H4 (cell line): ENCODE measurements at regions not wholly inside any gene's neighbourhood (a gene's known extent, or its start where the extent isn't known, plus 50 kb on each side); places are given as distances from the start of the nearest gene placed in this dataset.
"Not testable (repeated sequence)": the region's sequence is repeated elsewhere in the genome, so short reads cannot be mapped to it uniquely, and the experiment has no call there.

Source experiments
- DNase-seq: peaks from one replicate; pipeline ENCODE4 v3.0.0-alpha.2; 2015; ENCODE audit warnings: low spot score

- DNase-seq, result no peak
Measured at GRCh38 chr6:121639021-121639420, 203.6 kb downstream of the GJA1 start.

- DNase-seq, result no peak
Measured at GRCh38 chr6:121641158-121641557, 205.7 kb downstream of the GJA1 start.

GRCh38 chr6:121645100-121645745 is 209.8 kb downstream of the GJA1 start:
- no peak for DNase-seq

GRCh38 chr6:121647905-121648304 is 212.5 kb downstream of the GJA1 start:
- DNase-seq, result no peak

GRCh38 chr6:121649951-121650350 is 214.5 kb downstream of the GJA1 start:
- DNase-seq, result no peak

- DNase-seq, result peak; percentile 58
Measured at GRCh38 chr6:121651420-121651819, 216.0 kb downstream of the GJA1 start.

GRCh38 chr6:121652223-121652622 is 216.8 kb downstream of the GJA1 start:
- no peak for DNase-seq

GRCh38 chr6:121652726-121653623 is 217.5 kb downstream of the GJA1 start:
- DNase-seq, result peak; percentile 48

- DNase-seq, result no peak
Measured at GRCh38 chr6:121653624-121654008, 218.2 kb downstream of the GJA1 start.

GRCh38 chr6:121657972-121658371 is 222.5 kb downstream of the GJA1 start:
- no peak for DNase-seq

- DNase-seq, result no peak
Measured at GRCh38 chr6:121660277-121660676, 224.8 kb downstream of the GJA1 start.

- no peak for DNase-seq
Measured at GRCh38 chr6:121663292-121663810, 227.9 kb downstream of the GJA1 start.

- no peak for DNase-seq
Measured at GRCh38 chr6:121664158-121664557, 228.7 kb downstream of the GJA1 start.

- peak; percentile 74 for DNase-seq
Measured at GRCh38 chr6:121666814-121667213, 231.4 kb downstream of the GJA1 start.

- DNase-seq, result no peak
Measured at GRCh38 chr6:121668259-121668658, 232.8 kb downstream of the GJA1 start.

GRCh38 chr6:121670511-121670910 is 235.1 kb downstream of the GJA1 start:
- no peak for DNase-seq

GRCh38 chr6:121677571-121677970 is 242.1 kb downstream of the GJA1 start:
- no peak for DNase-seq

GRCh38 chr6:121678245-121678644 is 242.8 kb downstream of the GJA1 start:
- DNase-seq, result no peak

- no peak for DNase-seq
Measured at GRCh38 chr6:121680058-121680457, 244.6 kb downstream of the GJA1 start.

GRCh38 chr6:121682666-121683065 is 247.2 kb downstream of the GJA1 start:
- DNase-seq, result no peak

- DNase-seq, result not testable (repeated sequence)
Measured at GRCh38 chr6:121685806-121686205, 250.4 kb downstream of the GJA1 start.

GRCh38 chr6:121686611-121687023 is 251.2 kb downstream of the GJA1 start:
- no peak for DNase-seq

GRCh38 chr6:121688974-121689373 is 253.5 kb downstream of the GJA1 start:
- no peak for DNase-seq
